SKM-1 treated with dmso at 0.1 percent for 144 hours (cell line): ENCODE measurements at regions not wholly inside any gene's neighbourhood (a gene's known extent, or its start where the extent isn't known, plus 50 kb on each side); places are given as distances from the start of the nearest gene placed in this dataset.
A peak's percentile ranks its signal among the peaks of the same experiment; 100 is the strongest.

Experiments
- DNase-seq: peaks from one replicate; lab custom pipeline; 2025; ENCODE audit not compliant: unreplicated experiment; lab: John Stamatoyannopoulos, UW

DNA sequence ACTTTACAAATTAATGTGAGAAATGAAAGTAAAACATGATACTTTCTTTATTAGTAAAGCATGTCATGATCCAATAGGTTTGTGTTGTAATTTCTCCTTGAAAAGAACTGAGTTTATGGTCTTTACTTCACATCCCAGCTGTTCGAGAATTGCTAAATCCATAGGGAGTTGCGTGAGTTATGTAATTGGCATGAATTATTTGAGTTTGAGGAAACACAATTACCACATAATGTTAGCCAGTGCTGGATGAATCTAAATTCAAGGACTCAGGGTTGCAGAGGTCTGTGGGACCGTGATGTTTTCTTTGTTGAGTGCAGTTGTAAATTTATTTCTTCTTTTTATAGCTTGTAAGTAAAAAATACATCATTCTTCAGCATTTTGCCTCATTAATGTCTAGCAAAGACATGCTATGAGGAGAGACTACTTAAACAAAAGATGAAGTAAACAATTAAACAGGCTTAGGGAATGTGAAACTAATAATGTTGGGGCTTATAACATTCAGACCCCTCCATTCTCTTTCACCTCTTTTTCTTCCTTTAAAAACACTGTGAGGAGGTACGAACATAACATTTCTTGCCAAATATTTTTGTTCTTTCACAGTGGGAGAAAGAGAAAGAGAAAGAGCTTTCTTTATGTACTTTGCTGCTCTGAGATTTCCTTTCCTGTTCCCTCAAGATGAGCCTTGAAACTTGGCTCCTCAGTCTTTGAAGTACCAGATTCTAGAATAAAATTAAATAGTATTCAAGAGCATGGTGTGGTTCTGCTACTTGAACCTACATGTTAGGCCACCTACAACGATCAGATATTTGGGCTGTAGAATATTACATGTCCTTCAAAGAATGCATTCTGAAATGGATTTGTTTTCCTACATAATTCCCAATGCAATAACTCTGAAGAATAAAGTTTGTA, 159.6 kb upstream of the ANK2 start:
- no peak for DNase-seq

DNA sequence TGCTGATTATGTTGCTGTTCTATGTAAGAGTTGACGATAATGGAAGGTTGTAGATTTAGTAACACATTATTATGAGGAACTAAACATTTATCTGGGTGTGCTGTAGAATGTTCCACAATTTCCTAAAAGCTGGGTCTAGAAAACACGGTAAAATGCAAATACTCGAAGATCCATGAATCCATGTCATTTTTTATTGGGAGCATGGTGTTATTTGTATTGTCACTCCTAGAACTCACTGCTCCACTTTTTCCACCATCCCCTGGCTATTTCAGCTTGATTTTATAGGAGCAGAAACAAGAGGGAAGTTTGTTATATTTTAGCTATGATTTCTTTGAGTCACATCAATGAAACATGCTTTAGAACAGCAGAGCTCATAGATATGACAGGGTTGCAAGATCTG, 155.0 kb upstream of the ANK2 start:
- no peak for DNase-seq

DNA sequence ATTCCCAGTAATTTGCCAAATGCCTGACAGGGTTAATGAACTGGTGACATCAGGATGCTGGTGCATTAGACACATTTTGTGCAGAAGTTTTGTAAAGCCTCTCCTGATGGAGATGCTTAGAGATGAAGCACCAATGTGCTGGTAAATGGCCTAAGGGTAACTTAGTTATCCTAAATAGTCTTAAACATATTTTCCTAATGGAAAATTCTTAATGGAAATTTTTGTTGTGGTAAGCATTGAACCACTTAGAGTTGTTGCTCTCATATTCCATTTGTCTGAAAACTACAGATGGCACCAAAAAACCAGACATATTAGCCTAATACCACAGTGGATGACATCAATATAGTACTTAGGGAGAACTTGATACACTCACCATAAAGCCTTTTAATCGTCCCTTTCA, 154.5 kb upstream of the ANK2 start:
- DNase-seq: no peak

DNA sequence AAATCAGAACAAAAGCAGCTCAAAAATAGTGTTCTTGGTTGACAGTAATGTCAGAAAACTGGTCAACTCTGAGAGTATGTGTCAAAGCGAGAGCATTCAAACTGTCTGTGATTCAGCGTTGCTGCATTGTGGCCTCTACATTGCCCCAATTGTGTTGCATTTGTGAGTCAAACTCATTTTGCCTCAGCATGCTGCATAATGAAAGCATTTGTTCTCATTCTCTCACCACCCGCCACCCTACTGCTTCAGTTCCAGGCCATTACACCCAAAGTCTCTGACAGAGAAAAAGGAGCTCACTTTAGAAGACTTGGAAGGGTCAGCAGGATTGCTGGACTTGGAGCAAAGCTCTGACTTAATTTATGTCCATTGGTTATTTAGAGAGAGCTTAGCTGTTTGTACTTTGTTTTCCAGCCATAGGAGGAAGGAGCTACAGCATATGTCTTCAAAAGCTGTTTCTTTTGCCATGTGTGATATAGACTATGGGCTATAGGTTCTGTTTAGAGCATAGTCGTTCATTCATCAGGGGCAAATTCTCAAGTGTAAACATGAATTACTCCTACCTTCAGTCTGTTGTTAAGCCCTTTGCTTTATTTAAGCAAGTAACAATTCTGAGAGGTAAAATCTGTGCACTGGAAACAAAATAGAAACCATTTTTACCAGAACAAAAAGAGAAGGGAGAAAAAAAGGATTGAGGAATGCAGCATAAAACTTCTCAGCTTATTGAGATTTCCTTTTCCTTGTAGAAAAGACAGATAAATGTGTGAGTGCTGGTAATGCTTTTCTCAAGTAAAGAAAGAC, 153.4 kb upstream of the ANK2 start:
- no peak for DNase-seq

GRCh38 chr4:112896609-112897190, 152.8 kb upstream of the ANK2 start:
- no peak for DNase-seq

DNA sequence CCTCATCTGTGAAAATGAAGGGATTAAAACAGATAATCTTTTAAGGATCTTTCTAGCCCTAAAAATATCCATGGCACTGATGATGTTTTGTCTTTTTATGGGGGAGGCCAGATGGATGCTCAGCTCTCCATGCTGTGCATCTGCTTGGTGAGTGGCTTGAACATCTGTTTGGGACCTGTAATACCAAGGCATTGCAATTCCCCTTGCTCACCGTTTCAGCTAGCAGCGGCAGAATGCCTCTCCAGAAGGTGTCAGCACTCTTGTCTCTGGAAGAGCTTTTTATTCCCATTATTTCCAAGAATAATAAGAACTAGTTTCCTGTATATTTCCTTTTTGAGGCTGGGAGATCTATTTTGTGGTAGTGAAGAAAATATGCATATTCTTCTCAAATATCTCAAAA, 151.9 kb upstream of the ANK2 start:
- no peak for DNase-seq

DNA sequence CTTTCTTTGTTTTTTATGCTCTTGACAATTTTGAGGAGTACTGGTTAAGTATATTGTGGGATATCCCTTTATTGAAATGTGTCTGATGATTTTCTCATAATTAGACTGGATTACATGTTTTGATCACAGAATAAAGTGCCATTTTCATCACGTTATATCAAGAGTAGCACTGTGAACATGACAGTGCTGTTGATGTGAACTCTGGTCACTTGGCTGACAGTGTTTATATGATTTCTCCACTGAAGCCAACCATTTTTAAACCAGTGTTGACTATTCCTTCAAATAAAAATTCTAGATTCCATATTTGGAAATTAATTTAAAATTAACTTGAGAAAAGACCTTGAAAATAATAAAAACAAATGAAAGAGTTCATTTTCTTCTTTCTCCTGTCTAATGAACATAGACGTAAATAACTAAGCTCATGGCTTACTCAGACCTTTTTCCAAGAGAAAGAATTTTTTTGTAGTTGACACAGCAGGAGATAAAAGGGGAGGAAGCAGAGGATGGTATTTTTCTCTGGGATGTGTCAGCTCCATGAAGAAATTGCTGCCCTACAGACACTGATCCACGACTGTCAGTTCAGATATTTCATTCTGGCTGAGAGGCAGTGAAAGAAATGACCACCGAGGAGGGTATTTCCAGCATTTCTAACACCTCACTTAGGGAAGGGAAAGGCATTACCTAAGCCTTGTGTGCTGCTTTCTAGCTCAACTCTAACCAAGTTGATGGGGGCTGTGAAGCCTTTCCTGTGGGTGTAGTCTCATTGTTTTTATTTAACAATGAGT, 150.9 kb upstream of the ANK2 start:
- no peak for DNase-seq

DNA sequence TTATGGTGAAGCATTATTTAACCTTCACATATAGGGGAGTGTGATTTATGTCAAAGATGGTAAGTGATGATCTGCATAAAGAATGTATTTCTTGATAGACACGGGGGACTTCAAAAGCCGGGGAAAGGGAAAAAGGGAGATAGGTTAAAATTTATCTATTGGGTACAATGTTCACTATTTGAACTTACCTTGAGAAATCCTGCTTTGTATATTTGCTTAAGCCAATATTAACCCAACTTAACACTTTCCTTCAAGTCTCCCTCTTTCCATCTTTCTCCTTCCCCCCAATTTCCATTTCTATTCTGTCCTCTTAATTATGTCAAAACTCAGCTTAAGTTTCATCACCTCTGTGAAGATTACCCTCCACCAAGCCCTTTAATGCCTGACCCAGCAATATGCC, 149.0 kb upstream of the ANK2 start:
- no peak for DNase-seq

DNA sequence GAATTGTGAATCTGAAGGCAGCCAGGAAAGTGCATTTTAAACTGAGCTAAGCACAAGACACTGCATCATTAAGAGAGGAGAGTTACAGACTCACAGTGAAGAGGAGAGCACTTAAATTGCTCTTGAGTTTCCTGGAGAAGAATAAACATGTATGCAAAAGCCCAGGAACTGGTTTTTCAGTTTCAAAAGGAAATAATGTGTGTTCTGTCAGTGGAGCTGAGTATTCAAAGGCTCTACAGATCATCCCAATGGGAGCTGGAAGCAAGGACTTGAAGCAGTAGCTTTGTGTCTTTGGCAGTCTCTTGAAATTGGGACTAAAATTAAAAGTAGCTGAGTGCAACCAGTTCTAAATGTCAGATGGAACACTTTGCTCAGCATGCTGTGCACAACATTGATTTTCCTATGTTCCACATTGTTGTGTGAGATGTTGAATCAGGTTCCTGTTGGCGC, 147.5 kb upstream of the ANK2 start:
- no peak for DNase-seq

DNA sequence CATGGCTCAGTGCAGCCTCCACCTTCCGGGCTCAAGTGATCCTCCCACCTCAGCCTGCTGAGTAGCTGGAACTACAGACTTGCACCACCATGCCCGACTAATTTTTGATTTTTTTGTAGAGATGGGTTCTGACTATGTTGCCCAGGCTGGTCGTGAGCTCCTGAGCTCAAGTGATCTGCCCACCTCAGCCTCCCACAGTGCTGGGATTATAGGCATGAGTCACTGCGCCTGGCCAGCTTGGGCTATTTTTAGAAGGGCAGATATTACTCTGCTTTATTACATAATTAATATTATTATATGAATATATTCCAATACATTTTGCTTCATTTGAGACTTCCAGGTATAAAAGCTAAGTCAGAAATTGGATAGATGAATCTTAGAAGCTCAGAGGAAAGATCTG, 143.7 kb upstream of the ANK2 start:
- DNase-seq: no peak

GRCh38 chr4:112908511-112908910, 140.9 kb upstream of the ANK2 start:
- no peak for DNase-seq

DNA sequence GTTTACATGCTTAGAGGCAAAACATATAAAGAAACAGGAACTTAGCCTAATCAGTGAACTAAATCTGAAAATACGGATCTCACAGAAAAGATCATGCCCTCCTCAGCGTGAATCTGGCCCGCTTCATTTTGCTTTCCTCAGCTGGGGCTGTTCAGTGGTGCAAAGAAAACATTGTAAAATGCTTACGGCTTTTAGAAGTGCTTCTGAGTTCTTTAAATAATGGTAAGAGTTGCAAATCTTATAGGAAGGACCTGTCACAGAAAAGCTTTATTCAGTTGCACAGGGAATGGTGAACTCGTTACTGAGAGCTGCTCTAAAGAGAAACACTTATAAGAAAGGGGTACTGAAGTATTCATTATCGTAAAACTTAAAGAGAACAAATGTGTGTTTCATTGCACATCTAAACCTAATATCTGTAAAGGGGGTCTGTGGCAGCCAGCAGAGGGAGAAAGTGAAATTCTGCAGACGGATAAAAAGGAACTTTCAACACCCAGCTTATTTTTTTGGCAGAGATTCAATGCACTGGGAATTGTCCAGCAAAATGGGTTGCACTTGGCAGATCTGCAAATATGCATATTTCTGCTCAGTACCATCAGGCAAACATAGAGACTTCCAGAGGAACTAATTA, 139.2 kb upstream of the ANK2 start:
- no peak for DNase-seq

GRCh38 chr4:112916868-112917267, 132.6 kb upstream of the ANK2 start:
- DNase-seq: no peak

GRCh38 chr4:112923516-112923915, 125.9 kb upstream of the ANK2 start:
- DNase-seq: no peak

DNA sequence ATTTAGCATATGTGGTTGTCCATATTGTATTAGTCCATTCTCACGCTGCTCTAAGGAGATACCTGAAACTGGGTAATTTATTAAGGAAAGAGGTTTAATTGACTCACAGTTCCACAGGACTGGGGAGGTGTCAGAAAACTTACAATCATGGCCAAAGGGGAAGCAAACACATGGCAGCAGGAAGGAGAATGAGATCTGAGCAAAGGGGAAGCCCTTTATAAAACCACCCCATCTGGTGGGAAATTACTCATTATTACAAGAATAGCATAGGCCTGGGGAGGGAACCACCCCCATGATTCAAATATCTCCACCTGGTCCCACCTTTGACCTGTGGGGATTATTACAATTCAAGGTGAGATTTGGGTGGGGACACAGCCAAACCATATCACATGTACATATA, 122.6 kb upstream of the ANK2 start:
- DNase-seq: no peak

GRCh38 chr4:112927544-112927943, 121.9 kb upstream of the ANK2 start:
- no peak for DNase-seq

DNA sequence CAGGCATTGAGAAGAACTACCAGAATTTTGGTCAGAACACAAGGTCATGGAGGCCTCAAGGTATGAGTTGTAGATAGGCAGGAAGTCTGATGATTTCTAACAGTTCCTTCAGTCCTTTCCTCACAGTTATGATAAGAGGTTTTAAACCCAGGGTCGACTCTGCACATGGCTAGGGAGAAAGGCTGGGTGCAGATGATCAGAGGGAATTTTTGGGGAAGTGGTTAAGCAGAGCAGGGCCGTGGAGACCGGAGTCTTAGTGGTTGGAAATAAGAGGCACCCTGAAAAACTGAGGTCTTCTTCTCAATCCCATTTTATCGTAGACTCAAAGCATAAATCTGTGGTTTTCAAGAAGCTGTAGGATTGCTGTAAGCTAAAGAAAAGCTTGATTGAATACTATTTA, 118.5 kb upstream of the ANK2 start:
- DNase-seq: peak; percentile 47

DNA sequence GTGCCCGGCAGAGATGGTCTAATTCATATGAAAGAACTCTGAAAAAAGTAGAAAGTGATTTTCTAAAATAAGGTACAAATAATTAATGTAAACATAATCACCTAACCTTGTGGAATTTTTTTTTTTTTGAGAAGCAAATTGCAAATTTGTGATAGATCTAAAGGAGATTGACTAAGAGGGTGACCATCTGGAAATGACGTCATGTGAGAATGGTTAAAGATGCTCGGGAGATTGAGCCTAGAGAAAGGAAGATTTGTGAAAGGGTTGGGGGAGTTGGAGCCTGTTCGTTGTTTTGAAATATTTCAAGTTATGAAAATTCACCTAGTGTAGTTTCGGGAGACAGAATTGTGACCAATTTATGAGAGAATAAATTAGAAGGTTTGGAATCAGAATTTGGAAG, 115.7 kb upstream of the ANK2 start:
- DNase-seq: no peak

GRCh38 chr4:112938461-112939058, 110.9 kb upstream of the ANK2 start:
- DNase-seq: peak; percentile 47

GRCh38 chr4:112939901-112940300, 109.6 kb upstream of the ANK2 start:
- no peak for DNase-seq
